ENCODE measurements at regions not wholly inside any gene's neighbourhood (a gene's known extent, or its start where the extent isn't known, plus 50 kb on each side); places are given as distances from the start of the nearest gene placed in this dataset.

DNA sequence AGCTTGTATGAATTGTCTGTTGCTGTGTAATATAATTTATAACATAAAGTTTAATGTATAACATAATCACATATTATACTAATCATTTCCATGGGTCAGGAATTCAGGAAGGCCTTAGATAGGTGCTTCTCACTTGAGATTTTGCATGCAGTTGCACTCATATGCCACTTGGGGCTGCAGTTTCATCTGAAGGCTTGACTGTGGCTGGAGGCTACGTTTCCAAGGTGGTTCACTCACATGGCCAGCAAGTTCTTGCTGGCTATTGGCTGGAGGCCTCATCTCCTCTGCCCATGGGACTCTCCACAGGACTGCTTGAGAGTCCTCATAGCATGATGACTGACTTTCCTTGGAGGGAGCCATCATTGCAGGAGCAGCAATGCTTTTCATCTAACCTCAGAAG is 53.4 kb upstream of the STX18 start:
- H3K36me3 Mint-ChIP-seq (ENCODE audit: insufficient read depth, unreplicated experiment): no peaks in the 10 kb centered on the region
- BruUV-seq (replicated peaks): no TSS peak

DNA sequence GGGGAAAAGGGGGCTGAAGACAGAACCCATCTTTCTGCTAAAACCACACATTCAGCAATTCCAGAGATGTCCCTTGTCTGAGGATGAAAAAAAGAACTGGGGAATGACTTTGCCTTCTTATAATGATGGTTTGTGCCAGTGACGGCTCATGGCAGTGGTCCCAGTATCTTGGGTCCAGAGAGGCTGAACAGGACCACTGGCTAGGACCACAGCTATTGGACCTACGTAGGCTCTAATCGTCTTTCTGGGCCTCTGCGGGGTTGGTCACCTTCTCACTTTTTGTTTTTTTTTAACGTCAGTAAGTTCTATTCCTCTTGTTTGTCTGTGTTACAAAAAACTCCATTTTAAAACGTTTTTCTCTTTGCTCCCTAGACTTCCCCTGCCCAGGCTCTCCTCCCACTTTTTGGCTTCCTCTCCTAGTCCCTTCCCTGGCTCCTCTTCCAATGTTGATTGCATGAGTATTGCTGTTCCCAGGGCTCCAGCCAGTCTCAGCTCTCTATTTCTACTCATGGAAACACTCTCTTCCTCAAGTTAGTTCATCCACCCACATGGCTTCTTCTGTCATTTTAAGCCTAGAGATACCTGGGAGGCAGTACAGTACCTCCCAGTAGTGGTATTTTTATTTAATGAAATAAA is 52.6 kb upstream of the STX18 start:
- Mint-ChIP-seq H3K4me3 (ENCODE audit: low read depth, unreplicated experiment) (no peak overlapping the region), H3K4me1 (ENCODE audit: low read depth, unreplicated experiment) (no peaks in the 10 kb centered on the region), H3K9me3 (ENCODE audit: low read depth, unreplicated experiment) (peaks cover 6% of the 10 kb centered on the region), H3K27me3 (ENCODE audit: unreplicated experiment) (no peaks in the 10 kb centered on the region), H3K27ac (ENCODE audit: unreplicated experiment) (no peak overlapping the region), H3K36me3 (ENCODE audit: insufficient read depth, unreplicated experiment) (no peaks in the 10 kb centered on the region)
- TF ChIP-seq CTCF (IDR thresholded peaks at IDR 0.05; ENCODE audit: unreplicated experiment): no peak
- intact Hi-C loops (cut with micrococcal nuclease; ENCODE audit: unreplicated experiment): no loop called here
- CTCF ChIA-PET: no interaction called here
- DNase-seq: no peak
- no TSS peak for BruUV-seq (replicated peaks)

More for the DNA sequence above, 53.4 kb upstream of the STX18 start:
- H3K27ac Mint-ChIP-seq (ENCODE audit: unreplicated experiment): no peak overlapping the region
- H3K4me3 Mint-ChIP-seq (ENCODE audit: low read depth, unreplicated experiment): no peak overlapping the region
- CTCF ChIA-PET: no interaction called here
- H3K27me3 Mint-ChIP-seq (ENCODE audit: unreplicated experiment): no peaks in the 10 kb centered on the region
- H3K9me3 Mint-ChIP-seq (ENCODE audit: low read depth, unreplicated experiment): peaks cover 6% of the 10 kb centered on the region
- intact Hi-C loops (cut with micrococcal nuclease; ENCODE audit: unreplicated experiment): no loop called here
- H3K4me1 Mint-ChIP-seq (ENCODE audit: low read depth, unreplicated experiment): no peaks in the 10 kb centered on the region
- DNase-seq: no peak
- TF ChIP-seq CTCF (IDR thresholded peaks at IDR 0.05; ENCODE audit: unreplicated experiment): no peak

GRCh38 chr4:4593596-4594284 is 51.9 kb upstream of the STX18 start:
- Mint-ChIP-seq H3K36me3 (ENCODE audit: insufficient read depth, unreplicated experiment) (no peaks in the 10 kb centered on the region), H3K9me3 (ENCODE audit: low read depth, unreplicated experiment) (peaks cover 6% of the 10 kb centered on the region), H3K27me3 (ENCODE audit: unreplicated experiment) (no peaks in the 10 kb centered on the region), H3K4me1 (ENCODE audit: low read depth, unreplicated experiment) (no peaks in the 10 kb centered on the region), H3K4me3 (ENCODE audit: low read depth, unreplicated experiment) (no peak overlapping the region), H3K27ac (ENCODE audit: unreplicated experiment) (no peak overlapping the region)
- CTCF ChIA-PET: no interaction called here
- TF ChIP-seq CTCF (IDR thresholded peaks at IDR 0.05; ENCODE audit: unreplicated experiment): no peak
- intact Hi-C loops (cut with micrococcal nuclease; ENCODE audit: unreplicated experiment): no loop called here
- BruUV-seq (replicated peaks): no TSS peak
- no peak for DNase-seq

DNA sequence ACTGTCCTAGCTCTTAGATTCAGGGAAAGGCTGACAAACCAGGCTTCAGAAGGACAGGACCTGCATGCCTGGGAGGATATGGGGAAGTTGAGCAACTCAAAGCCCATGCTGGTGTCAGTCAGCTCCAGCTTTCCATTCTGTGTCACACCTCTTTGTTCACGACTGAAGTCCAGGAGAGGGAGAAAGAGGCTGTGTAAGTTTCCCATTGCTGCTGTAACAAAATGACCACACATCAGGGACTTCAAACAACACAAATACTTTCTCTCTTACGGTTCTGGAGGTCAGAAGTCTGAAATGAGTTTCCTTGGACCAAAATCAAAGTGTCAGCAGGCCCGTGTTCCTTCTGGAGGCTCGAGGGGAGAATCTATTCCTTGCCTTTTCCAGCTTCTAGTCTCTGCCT is 50.6 kb upstream of the STX18 start:
- intact Hi-C loops (cut with micrococcal nuclease; ENCODE audit: unreplicated experiment): no loop called here
- Mint-ChIP-seq H3K36me3 (ENCODE audit: insufficient read depth, unreplicated experiment) (no peaks in the 10 kb centered on the region), H3K27ac (ENCODE audit: unreplicated experiment) (no peak overlapping the region), H3K4me1 (ENCODE audit: low read depth, unreplicated experiment) (no peaks in the 10 kb centered on the region), H3K4me3 (ENCODE audit: low read depth, unreplicated experiment) (no peak overlapping the region), H3K9me3 (ENCODE audit: low read depth, unreplicated experiment) (peaks cover 6% of the 10 kb centered on the region), H3K27me3 (ENCODE audit: unreplicated experiment) (no peaks in the 10 kb centered on the region)
- DNase-seq: no peak
- BruUV-seq (replicated peaks): no TSS peak
- no peak for TF ChIP-seq CTCF (IDR thresholded peaks at IDR 0.05; ENCODE audit: unreplicated experiment)
- CTCF ChIA-PET: interaction anchor here (0.6 kb wide), 1 partner anchor 271 kb away, joined by 6 read pairs; no protein-coding TSS in a partner anchor
